ENCODE measurements at regions not wholly inside any gene's neighbourhood (a gene's known extent, or its start where the extent isn't known, plus 50 kb on each side); places are given as distances from the start of the nearest gene placed in this dataset.

- TF ChIP-seq STAT1 (conservative IDR thresholded peaks at IDR 0.05) (no peak), BCLAF1 (IDR thresholded peaks at IDR 0.05) (no peak), CBX5 (IDR thresholded peaks at IDR 0.05; ENCODE audit: low read depth) (no peak), MXI1 (IDR thresholded peaks at IDR 0.05; ENCODE audit: low read depth, low read length) (no peak), MEF2A (IDR thresholded peaks at IDR 0.05; ENCODE audit: insufficient read depth, low read depth, low read length) (no peak), IRF3 (IDR thresholded peaks at IDR 0.05) (no peak)
- in situ Hi-C loops (cut with MboI) = no loop called here
- RAD21 ChIA-PET (ENCODE audit: unreplicated experiment) = no interaction called here
- Histone ChIP-seq H2AFZ (ENCODE audit: control insufficient read depth, low read depth, low read length) (no peak overlapping the region), H3K9me3 (replicated peaks; ENCODE audit: control insufficient read depth, insufficient read depth, low read length) (no peaks in the 10 kb centered on the region), H3K36me3 (ENCODE audit: control insufficient read depth in 2 of 2, insufficient read depth in 2 of 2, low read length in 1 of 2) (no peaks in the 10 kb centered on the region), H3K4me3 (no peak overlapping the region), H3K27me3 (replicated peaks in 1 of 2; ENCODE audit: control insufficient read depth in 2 of 2, insufficient read depth in 2 of 2, low read length in 1 of 2) (no peaks in the 10 kb centered on the region), H4K20me1 (ENCODE audit: control insufficient read depth, insufficient read depth) (no peaks in the 10 kb centered on the region), H3K4me2 (ENCODE audit: control insufficient read depth, insufficient read depth) (no peak overlapping the region), H3K9ac (ENCODE audit: control insufficient read depth, insufficient read depth, low read length) (no peak overlapping the region), H3K27ac (ENCODE audit: control insufficient read depth, insufficient read depth) (no peak overlapping the region), H3K79me2 (ENCODE audit: control insufficient read depth, insufficient read depth, low read length) (no peaks in the 10 kb centered on the region), H3K4me1 (ENCODE audit: control insufficient read depth, insufficient read depth, low read length) (no peaks in the 10 kb centered on the region)
- SMC1A ChIA-PET (ENCODE audit: uncharacterized antibody, unreplicated experiment) = no interaction called here
- FAIRE-seq = no peak
- ATAC-seq = no peak
- POLR2A ChIA-PET = no interaction called here
- WGBS (ENCODE audit: insufficient coverage, insufficient replicate concordance, low lambda C conversion rate, missing lambda C conversion rate) = 12% methylated on average over 2 of the region's 2 CpGs
- DNase-seq (ENCODE audit: low read depth, low spot score) = no peak
- CTCF ChIA-PET = interaction anchor here (0.6 kb wide), 1 partner anchor 238 kb away, joined by 3 read pairs; no protein-coding TSS in a partner anchor
- no TSS peak for BruUV-seq (replicated peaks)
- intact Hi-C loops (cut with micrococcal nuclease; ENCODE audit: unreplicated experiment) = no loop called here
Measured at GRCh38 chr5:93122446-93122845, 458.6 kb downstream of the NR2F1-AS1 start.

Data from GM12878 (cell line).